Neural progenitor cell (in vitro differentiated cells): ENCODE measurements at regions not wholly inside any gene's neighbourhood (a gene's known extent, or its start where the extent isn't known, plus 50 kb on each side); places are given as distances from the start of the nearest gene placed in this dataset.

Experiments used
- DNase-seq: peaks from one replicate; pipeline ENCODE4 v3.0.0-alpha.2; 2016; ENCODE audit warnings: low spot score
- H2AFZ ChIP-seq: fragments of 200-600 bp; sonication (generic); replicated peaks from 2 replicates; pipeline ENCODE4 v1.6.1; 2016; ENCODE audit warnings: antibody characterized with exemption
- H3F3A ChIP-seq: fragments of 200-600 bp; sonication (generic); 2 replicates; pipeline ENCODE4 v1.6.1; 2016; ENCODE audit warnings: antibody characterized with exemption, low read depth
- H3K27ac ChIP-seq: fragments of 200-600 bp; sonication (generic); 2 replicates; pipeline ENCODE4 v1.5.1; 2016; ENCODE audit warnings: mild to moderate bottlenecking
- H3K27me3 ChIP-seq: fragments of 200-600 bp; sonication (generic); 2 replicates; pipeline ENCODE4 v1.6.1; 2016; ENCODE audit warnings: mild to moderate bottlenecking, moderate library complexity
- H3K36me3 ChIP-seq: fragments of 200-600 bp; sonication (generic); 2 replicates; pipeline ENCODE4 v1.5.1; 2016
- H3K4me1 ChIP-seq: fragments of 200-600 bp; sonication (generic); 2 replicates; pipeline ENCODE4 v1.6.1; 2016; ENCODE audit warnings: mixed run types
- H3K4me2 ChIP-seq: fragments of 200-600 bp; sonication (generic); 2 replicates; pipeline ENCODE4 v1.6.1; 2016
- H3K4me3 ChIP-seq: fragments of 200-600 bp; sonication (generic); 2 replicates; pipeline ENCODE4 v1.5.1; 2016
- H3K79me2 ChIP-seq: fragments of 200-600 bp; sonication (generic); 2 replicates; pipeline ENCODE4 v1.6.1; 2016; ENCODE audit warnings: low read depth
- H3K9ac ChIP-seq: fragments of 200-600 bp; sonication (generic); 2 replicates; pipeline ENCODE4 v1.6.1; 2016
- H3K9me3 ChIP-seq: fragments of 200-600 bp; sonication (generic); 2 replicates; pipeline ENCODE4 v1.5.1; 2016; ENCODE audit warnings: low read depth
- H4K20me1 ChIP-seq: fragments of 200-600 bp; sonication (generic); 2 replicates; pipeline ENCODE4 v1.6.1; 2016; ENCODE audit warnings: low read depth
- H3K27ac Mint-ChIP-seq: 3 replicates; pipeline ENCODE4 v1.8.0; 2021; ENCODE audit warnings: mixed read lengths
- H3K27me3 Mint-ChIP-seq: 2 replicates; pipeline ENCODE4 v1.8.0; 2022; ENCODE audit warnings: low read depth, mild to moderate bottlenecking, inconsistent platforms, moderate library complexity, mixed read lengths; ENCODE audit not compliant: insufficient read depth
- H3K36me3 Mint-ChIP-seq: 3 replicates; pipeline ENCODE4 v1.8.0; 2021; ENCODE audit warnings: mixed read lengths
- H3K4me1 Mint-ChIP-seq: 3 replicates; pipeline ENCODE4 v1.8.0; 2021; ENCODE audit warnings: mixed read lengths
- H3K4me3 Mint-ChIP-seq: 3 replicates; pipeline ENCODE4 v1.8.0; 2021; ENCODE audit warnings: mild to moderate bottlenecking, moderate library complexity, mixed read lengths
- H3K9me3 Mint-ChIP-seq: 3 replicates; pipeline ENCODE4 v1.8.0; 2020; ENCODE audit warnings: mixed read lengths
- EZH2 ChIP-seq: fragments of 200-600 bp; sonication (generic); IDR thresholded peaks from 2 replicates; pipeline ENCODE4 v1.6.1; 2017; ENCODE audit warnings: antibody characterized with exemption, mild to moderate bottlenecking, moderate library complexity
- EZH2phosphoT487 ChIP-seq: fragments of 200-600 bp; sonication (generic); IDR thresholded peaks from 2 replicates; pipeline ENCODE4 v1.6.1; 2017; ENCODE audit warnings: antibody characterized with exemption
- TF ChIP-seq, protein P1 (sequence below): fragments of 200-600 bp; sonication (generic); IDR thresholded peaks from 2 replicates; pipeline ENCODE4 v1.5.1; 2017; ENCODE audit warnings: antibody characterized with exemption, mild to moderate bottlenecking

DNA sequence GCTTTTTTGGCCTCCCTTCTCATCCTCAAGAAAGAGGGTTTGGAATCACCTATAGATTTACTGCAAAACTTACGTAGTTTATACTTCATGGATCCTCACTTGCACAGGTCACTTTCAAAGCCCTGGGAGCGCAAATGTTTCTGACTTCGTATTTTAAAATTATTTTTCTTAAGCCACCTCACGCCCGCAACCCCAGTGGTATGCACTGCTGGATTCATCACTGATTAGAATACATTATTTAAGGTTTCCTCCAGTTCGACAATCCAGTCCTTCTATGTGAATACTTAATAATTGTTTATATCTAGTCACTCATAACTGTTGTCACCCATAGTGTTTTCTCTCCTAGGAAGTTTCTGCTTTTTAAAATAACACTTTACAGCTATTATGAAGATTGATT is 339.9 kb downstream of the CHL1 start:
- no peak overlapping the region for H3K4me3 Mint-ChIP-seq
- no peaks in the 10 kb centered on the region for H4K20me1 ChIP-seq
- H3K27me3 Mint-ChIP-seq, result peaks cover 4% of the 10 kb centered on the region
- H2AFZ ChIP-seq, result peak overlapping the region; percentile 73
- H3K4me2 ChIP-seq, result no peak overlapping the region
- H3K4me1 ChIP-seq, result no peaks in the 10 kb centered on the region
- no peak overlapping the region for H3K27ac ChIP-seq
- no peaks in the 10 kb centered on the region for H3K9me3 ChIP-seq
- no peaks in the 10 kb centered on the region for H3K36me3 Mint-ChIP-seq
- DNase-seq, result no peak
- H3K9ac ChIP-seq, result no peak overlapping the region
- TF ChIP-seq EZH2 (no peak), EZH2phosphoT487 (no peak)
- TF ChIP-seq, protein P1, sequence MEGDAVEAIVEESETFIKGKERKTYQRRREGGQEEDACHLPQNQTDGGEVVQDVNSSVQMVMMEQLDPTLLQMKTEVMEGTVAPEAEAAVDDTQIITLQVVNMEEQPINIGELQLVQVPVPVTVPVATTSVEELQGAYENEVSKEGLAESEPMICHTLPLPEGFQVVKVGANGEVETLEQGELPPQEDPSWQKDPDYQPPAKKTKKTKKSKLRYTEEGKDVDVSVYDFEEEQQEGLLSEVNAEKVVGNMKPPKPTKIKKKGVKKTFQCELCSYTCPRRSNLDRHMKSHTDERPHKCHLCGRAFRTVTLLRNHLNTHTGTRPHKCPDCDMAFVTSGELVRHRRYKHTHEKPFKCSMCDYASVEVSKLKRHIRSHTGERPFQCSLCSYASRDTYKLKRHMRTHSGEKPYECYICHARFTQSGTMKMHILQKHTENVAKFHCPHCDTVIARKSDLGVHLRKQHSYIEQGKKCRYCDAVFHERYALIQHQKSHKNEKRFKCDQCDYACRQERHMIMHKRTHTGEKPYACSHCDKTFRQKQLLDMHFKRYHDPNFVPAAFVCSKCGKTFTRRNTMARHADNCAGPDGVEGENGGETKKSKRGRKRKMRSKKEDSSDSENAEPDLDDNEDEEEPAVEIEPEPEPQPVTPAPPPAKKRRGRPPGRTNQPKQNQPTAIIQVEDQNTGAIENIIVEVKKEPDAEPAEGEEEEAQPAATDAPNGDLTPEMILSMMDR, result no peak
- peaks cover 11% of the 10 kb centered on the region for H3K9me3 Mint-ChIP-seq
- no peaks in the 10 kb centered on the region for H3K79me2 ChIP-seq
- no peaks in the 10 kb centered on the region for H3K27me3 ChIP-seq
- no peaks in the 10 kb centered on the region for H3F3A ChIP-seq
- H3K36me3 ChIP-seq, result no peaks in the 10 kb centered on the region
- H3K4me3 ChIP-seq, result peak overlapping the region; percentile 33
- H3K27ac Mint-ChIP-seq, result no peak overlapping the region
- H3K4me1 Mint-ChIP-seq, result no peaks in the 10 kb centered on the region

DNA sequence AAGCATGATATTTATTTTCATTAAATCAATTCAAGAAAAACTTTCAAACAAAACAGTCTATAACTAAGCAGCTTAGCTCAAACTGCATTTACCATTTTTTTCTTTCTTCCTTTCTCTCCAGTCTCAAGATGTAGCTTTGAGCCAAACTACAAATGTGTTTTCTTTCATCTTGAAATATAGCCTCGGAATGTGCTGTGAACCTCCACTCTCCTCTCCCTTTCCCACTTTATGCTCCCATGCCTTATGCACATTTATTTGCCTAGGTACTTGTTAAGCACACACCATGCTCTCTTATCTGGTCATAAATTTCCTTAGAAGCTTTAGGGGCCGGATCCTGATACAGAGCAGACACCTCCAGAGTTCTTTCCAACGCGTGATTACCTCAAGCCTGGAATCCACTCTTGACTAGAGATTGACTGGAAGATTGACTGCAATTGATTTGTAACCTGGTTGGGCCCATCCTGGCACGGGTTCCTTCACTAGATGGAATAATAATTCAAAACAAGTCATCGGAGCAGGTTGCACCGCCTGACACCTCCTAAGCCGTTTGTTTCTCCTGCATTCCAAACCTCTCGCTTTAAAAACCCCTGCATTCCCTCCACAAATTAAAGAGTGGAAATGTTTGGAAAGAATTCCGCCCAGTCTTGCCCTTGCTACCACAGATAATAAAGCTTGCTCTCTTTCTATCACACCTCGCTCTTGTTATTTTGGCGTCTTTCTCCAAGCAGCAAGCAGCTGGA is 344.7 kb downstream of the CHL1 start:
- H3K36me3 ChIP-seq, result no peaks in the 10 kb centered on the region
- H3K27ac Mint-ChIP-seq, result peak overlapping the region; percentile 35
- no peak overlapping the region for H3K27ac ChIP-seq
- H3K27me3 Mint-ChIP-seq, result no peaks in the 10 kb centered on the region
- no peaks in the 10 kb centered on the region for H3K9me3 ChIP-seq
- no peak overlapping the region for H3K4me3 Mint-ChIP-seq
- H4K20me1 ChIP-seq, result no peaks in the 10 kb centered on the region
- H3K9ac ChIP-seq, result no peak overlapping the region
- no peak overlapping the region for H3K4me2 ChIP-seq
- no peaks in the 10 kb centered on the region for H3K9me3 Mint-ChIP-seq
- no peaks in the 10 kb centered on the region for H3K79me2 ChIP-seq
- no peak overlapping the region for H3K4me3 ChIP-seq
- peaks cover 25% of the 10 kb centered on the region for H3K4me1 Mint-ChIP-seq
- H3K27me3 ChIP-seq, result no peaks in the 10 kb centered on the region
- TF ChIP-seq, protein P1, result no peak
- TF ChIP-seq EZH2 (no peak), EZH2phosphoT487 (no peak)
- no peaks in the 10 kb centered on the region for H3K4me1 ChIP-seq
- no peak for DNase-seq
- peak overlapping the region; percentile 17 for H2AFZ ChIP-seq
- H3K36me3 Mint-ChIP-seq, result no peaks in the 10 kb centered on the region
- H3F3A ChIP-seq, result no peaks in the 10 kb centered on the region

DNA sequence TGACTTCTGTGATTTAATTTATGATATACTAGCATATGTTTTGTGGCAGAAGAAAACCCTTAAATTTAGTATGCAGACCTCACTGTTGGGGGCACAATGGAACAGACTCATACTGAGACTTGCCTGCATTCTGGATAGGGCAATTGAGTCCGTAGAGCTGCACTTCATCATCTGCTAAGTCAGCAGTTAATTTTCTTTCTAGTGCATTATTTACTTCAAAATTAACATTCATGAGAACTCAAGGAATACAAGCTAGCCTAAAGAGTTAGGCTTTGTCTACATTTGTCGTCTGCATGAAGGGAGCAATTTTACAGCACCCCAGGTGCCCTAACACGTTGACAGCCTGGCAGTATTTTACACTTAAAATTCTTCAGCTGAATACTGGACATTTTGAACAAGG is 345.5 kb downstream of the CHL1 start:
- no peak overlapping the region for H3K4me3 Mint-ChIP-seq
- no peak for DNase-seq
- H3K27me3 Mint-ChIP-seq, result no peaks in the 10 kb centered on the region
- no peak overlapping the region for H3K27ac ChIP-seq
- no peaks in the 10 kb centered on the region for H3K9me3 Mint-ChIP-seq
- H3K4me1 Mint-ChIP-seq, result peaks cover 25% of the 10 kb centered on the region
- no peak overlapping the region for H2AFZ ChIP-seq
- no peaks in the 10 kb centered on the region for H3K9me3 ChIP-seq
- no peak overlapping the region for H3K4me3 ChIP-seq
- no peaks in the 10 kb centered on the region for H3K27me3 ChIP-seq
- H3K36me3 ChIP-seq, result no peaks in the 10 kb centered on the region
- H3K27ac Mint-ChIP-seq, result peak overlapping the region; percentile 35
- H3K9ac ChIP-seq, result no peak overlapping the region
- no peak overlapping the region for H3K4me2 ChIP-seq
- H4K20me1 ChIP-seq, result no peaks in the 10 kb centered on the region
- H3K36me3 Mint-ChIP-seq, result no peaks in the 10 kb centered on the region
- H3F3A ChIP-seq, result no peaks in the 10 kb centered on the region
- TF ChIP-seq EZH2phosphoT487 (no peak), EZH2 (no peak)
- TF ChIP-seq, protein P1, result no peak
- no peaks in the 10 kb centered on the region for H3K79me2 ChIP-seq
- H3K4me1 ChIP-seq, result no peaks in the 10 kb centered on the region
